Mucosa of rectum (tissue), 2 donors: ENCODE measurements at regions not wholly inside any gene's neighbourhood (a gene's known extent, or its start where the extent isn't known, plus 50 kb on each side); places are given as distances from the start of the nearest gene placed in this dataset.

Experiments used
- H3K27ac ChIP-seq, 2 donors: one replicate each; pipeline ENCODE4 v1.7.0; 2013; ENCODE audit warnings: inconsistent platforms in 2 of 2, low read depth in 2 of 2, low read length in 2 of 2
- H3K27me3 ChIP-seq, 2 donors: one replicate each; pipeline ENCODE4 v1.7.0; 2013; ENCODE audit warnings: low read length in 2 of 2; ENCODE audit not compliant: control insufficient read depth in 2 of 2, insufficient read depth in 2 of 2
- H3K36me3 ChIP-seq, 2 donors: one replicate each; pipeline ENCODE4 v1.7.0; 2013; ENCODE audit warnings: low read length in 2 of 2; ENCODE audit not compliant: control insufficient read depth in 2 of 2, insufficient read depth in 2 of 2
- H3K4me1 ChIP-seq, 2 donors: one replicate each; pipeline ENCODE4 v1.7.0; 2013; ENCODE audit warnings: low read length in 2 of 2, mild to moderate bottlenecking in 1 of 2; ENCODE audit not compliant: control insufficient read depth in 2 of 2, insufficient read depth in 2 of 2
- H3K4me3 ChIP-seq, 2 donors: one replicate each; pipeline ENCODE4 v1.7.0; 2013; ENCODE audit warnings: low read length in 2 of 2
- H3K9ac ChIP-seq, 2 donors: one replicate each; pipeline ENCODE4 v1.7.0; 2013; ENCODE audit warnings: low read length in 2 of 2, low read depth in 1 of 2, mild to moderate bottlenecking in 1 of 2
- H3K9me3 ChIP-seq, 2 donors: one replicate each; pipeline ENCODE4 v1.7.0; 2013; ENCODE audit warnings: low read length in 2 of 2; ENCODE audit not compliant: control insufficient read depth in 2 of 2
- donor health status: healthy.
- donor health status: Normal muscosa, but diverticular disease.

- H3K9me3 ChIP-seq = no peaks in the 10 kb centered on the region
- H3K4me1 ChIP-seq = no peaks in the 10 kb centered on the region
- no peak overlapping the region for H3K27ac ChIP-seq
- no peak overlapping the region for H3K4me3 ChIP-seq
- no peaks in the 10 kb centered on the region for H3K36me3 ChIP-seq
- H3K27me3 ChIP-seq = no peaks in the 10 kb centered on the region
- H3K9ac ChIP-seq = no peak overlapping the region
Observed at GRCh38 chr7:156438011-156438410, 202.6 kb upstream of the RNF32 start.

GRCh38 chr7:156437021-156437614, 203.5 kb upstream of the RNF32 start:
- Histone ChIP-seq H3K4me1 (no peaks in the 10 kb centered on the region), H3K36me3 (no peaks in the 10 kb centered on the region), H3K9ac (no peak overlapping the region), H3K27me3 (no peaks in the 10 kb centered on the region), H3K9me3 (no peaks in the 10 kb centered on the region), H3K27ac (no peak overlapping the region), H3K4me3 (no peak overlapping the region)

GRCh38 chr7:156435486-156436231, 204.9 kb upstream of the RNF32 start:
- H3K4me1 ChIP-seq = no peaks in the 10 kb centered on the region
- no peak overlapping the region for H3K27ac ChIP-seq
- H3K9ac ChIP-seq = no peak overlapping the region
- no peaks in the 10 kb centered on the region for H3K27me3 ChIP-seq
- no peak overlapping the region for H3K4me3 ChIP-seq
- H3K36me3 ChIP-seq = no peaks in the 10 kb centered on the region
- no peaks in the 10 kb centered on the region for H3K9me3 ChIP-seq

- no peaks in the 10 kb centered on the region for H3K4me1 ChIP-seq
- no peak overlapping the region for H3K4me3 ChIP-seq
- H3K27ac ChIP-seq = no peak overlapping the region
- no peaks in the 10 kb centered on the region for H3K36me3 ChIP-seq
- H3K27me3 ChIP-seq = no peaks in the 10 kb centered on the region
- H3K9ac ChIP-seq = no peak overlapping the region
- H3K9me3 ChIP-seq = no peaks in the 10 kb centered on the region
Observed at GRCh38 chr7:156434706-156435105, 205.9 kb upstream of the RNF32 start.

- Histone ChIP-seq H3K36me3 (no peaks in the 10 kb centered on the region), H3K4me3 (no peak overlapping the region), H3K27me3 (no peaks in the 10 kb centered on the region)
Observed at GRCh38 chr7:156432018-156432417, 208.6 kb upstream of the RNF32 start.

GRCh38 chr7:156430109-156430508, 210.5 kb upstream of the RNF32 start:
- H3K4me1 ChIP-seq = no peaks in the 10 kb centered on the region
- no peaks in the 10 kb centered on the region for H3K9me3 ChIP-seq
- H3K27ac ChIP-seq = no peak overlapping the region
- H3K4me3 ChIP-seq = no peak overlapping the region
- H3K27me3 ChIP-seq = no peaks in the 10 kb centered on the region
- no peak overlapping the region for H3K9ac ChIP-seq
- H3K36me3 ChIP-seq = no peaks in the 10 kb centered on the region

More at GRCh38 chr7:156432018-156432417, 208.6 kb upstream of the RNF32 start:
- H3K9ac ChIP-seq = no peak overlapping the region
- no peaks in the 10 kb centered on the region for H3K9me3 ChIP-seq
- H3K27ac ChIP-seq = no peak overlapping the region
- H3K4me1 ChIP-seq = no peaks in the 10 kb centered on the region

- no peak overlapping the region for H3K9ac ChIP-seq
- H3K4me1 ChIP-seq = no peaks in the 10 kb centered on the region
- no peaks in the 10 kb centered on the region for H3K36me3 ChIP-seq
- no peak overlapping the region for H3K27ac ChIP-seq
- H3K4me3 ChIP-seq = no peak overlapping the region
- no peaks in the 10 kb centered on the region for H3K27me3 ChIP-seq
- H3K9me3 ChIP-seq = no peaks in the 10 kb centered on the region
Observed at GRCh38 chr7:156429514-156429913, 211.1 kb upstream of the RNF32 start.

- Histone ChIP-seq H3K4me3 (no peak overlapping the region), H3K27me3 (no peaks in the 10 kb centered on the region), H3K36me3 (no peaks in the 10 kb centered on the region), H3K9me3 (no peaks in the 10 kb centered on the region), H3K27ac (no peak overlapping the region), H3K9ac (no peak overlapping the region), H3K4me1 (no peaks in the 10 kb centered on the region)
Observed at GRCh38 chr7:156423876-156424275, 216.7 kb upstream of the RNF32 start.

- H3K9me3 ChIP-seq = no peaks in the 10 kb centered on the region
- H3K27ac ChIP-seq = no peak overlapping the region
- no peak overlapping the region for H3K9ac ChIP-seq
Observed at GRCh38 chr7:156420496-156420895, 220.1 kb upstream of the RNF32 start.

GRCh38 chr7:156419782-156420181, 220.8 kb upstream of the RNF32 start:
- H3K27me3 ChIP-seq = no peaks in the 10 kb centered on the region
- no peak overlapping the region for H3K9ac ChIP-seq
- no peak overlapping the region for H3K27ac ChIP-seq
- H3K9me3 ChIP-seq = no peaks in the 10 kb centered on the region
- no peaks in the 10 kb centered on the region for H3K36me3 ChIP-seq
- no peak overlapping the region for H3K4me3 ChIP-seq
- no peaks in the 10 kb centered on the region for H3K4me1 ChIP-seq

More at GRCh38 chr7:156420496-156420895, 220.1 kb upstream of the RNF32 start:
- no peak overlapping the region for H3K4me3 ChIP-seq
- H3K36me3 ChIP-seq = no peaks in the 10 kb centered on the region
- H3K27me3 ChIP-seq = no peaks in the 10 kb centered on the region
- H3K4me1 ChIP-seq = no peaks in the 10 kb centered on the region
